ENCODE measurements at regions not wholly inside any gene's neighbourhood (a gene's known extent, or its start where the extent isn't known, plus 50 kb on each side); places are given as distances from the start of the nearest gene placed in this dataset.

DNA sequence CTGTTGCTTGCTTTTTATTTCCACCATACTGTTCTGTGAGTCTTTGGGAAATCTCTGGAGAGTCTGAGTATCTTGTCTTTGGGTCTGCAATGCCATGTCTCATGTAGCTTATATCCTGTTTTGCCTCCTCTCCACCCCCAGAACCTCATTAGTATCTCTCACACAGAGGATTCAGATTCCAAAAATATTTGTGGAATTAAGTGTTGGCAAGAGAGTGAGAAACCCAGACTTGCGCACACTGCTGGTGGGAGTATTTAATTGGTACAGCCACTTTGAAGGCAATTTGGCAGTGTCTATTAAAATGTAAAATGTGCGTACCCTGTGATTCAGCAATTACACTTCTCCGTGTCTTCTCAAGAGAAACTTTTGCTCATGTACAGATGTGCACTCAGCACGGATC is 68.6 kb downstream of the ZNF621 start:
- DNase-seq, result no peak

GRCh38 chr3:40597441-40597840 is 72.7 kb downstream of the ZNF621 start:
- no peak for DNase-seq

DNA sequence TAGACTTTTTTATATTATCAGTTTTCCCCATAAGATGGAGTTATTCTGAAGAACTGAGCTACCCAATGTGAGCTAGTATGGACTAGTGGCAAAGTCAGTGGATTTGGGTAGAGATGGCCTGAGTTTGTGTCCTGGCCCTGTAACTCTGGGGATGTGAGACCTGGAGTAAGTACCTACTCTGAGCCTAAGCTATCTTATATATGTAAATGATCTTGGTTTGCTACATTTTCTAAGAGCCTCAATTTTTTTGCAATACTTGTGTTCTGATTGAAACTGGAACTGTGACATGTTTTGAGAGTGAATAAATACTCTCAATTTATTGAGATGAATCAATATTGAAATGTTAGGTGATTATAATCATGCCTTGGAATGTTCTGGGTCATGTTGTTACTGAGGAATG is 73.6 kb downstream of the ZNF621 start:
- DNase-seq, result no peak

DNA sequence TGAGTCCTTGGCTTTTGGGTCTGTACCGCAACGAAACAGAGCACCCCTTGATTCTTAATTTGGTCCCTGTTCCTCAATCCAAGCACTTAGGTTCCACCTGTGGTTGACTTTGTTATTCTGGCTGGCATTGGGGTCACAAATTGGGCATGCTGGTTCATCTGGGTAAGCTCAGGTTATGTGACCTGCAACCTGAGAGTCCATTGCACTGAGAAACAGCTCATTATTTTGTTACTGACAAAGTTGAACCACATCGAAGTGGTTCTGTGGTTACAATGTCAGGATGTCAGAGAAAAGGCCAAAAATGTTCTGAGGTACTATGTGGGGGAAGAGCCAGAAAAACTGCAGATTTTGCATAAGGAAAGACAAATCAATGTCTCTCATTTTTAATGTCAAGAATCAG is 74.2 kb downstream of the ZNF621 start:
- no peak for DNase-seq

- DNase-seq, result no peak
Measured at GRCh38 chr3:40602778-40603385, 78.1 kb downstream of the ZNF621 start.

- DNase-seq, result no peak
Measured at GRCh38 chr3:40605960-40606359, 81.2 kb downstream of the ZNF621 start.

DNA sequence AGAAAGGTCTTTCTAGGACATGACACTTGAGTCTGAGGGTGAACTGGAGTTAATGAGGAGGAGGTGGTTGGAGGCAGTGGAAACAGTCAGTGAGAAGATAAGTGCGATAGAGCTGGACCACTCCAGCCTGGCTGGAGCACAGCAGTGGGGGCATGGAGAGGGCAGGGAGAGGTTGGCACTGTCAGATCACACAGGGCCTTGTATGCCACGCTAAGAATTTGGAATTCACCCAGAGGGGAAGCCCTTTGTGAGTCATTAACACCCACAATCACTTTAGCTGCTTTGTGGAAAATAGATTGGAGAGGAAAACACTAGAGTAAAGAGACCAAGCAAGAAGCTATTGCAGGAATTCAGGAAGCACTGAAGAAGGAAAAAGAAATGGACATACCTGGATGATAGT is 83.3 kb downstream of the ZNF621 start:
- DNase-seq, result no peak

GRCh38 chr3:40613306-40613705 is 88.5 kb downstream of the ZNF621 start:
- DNase-seq, result no peak

DNA sequence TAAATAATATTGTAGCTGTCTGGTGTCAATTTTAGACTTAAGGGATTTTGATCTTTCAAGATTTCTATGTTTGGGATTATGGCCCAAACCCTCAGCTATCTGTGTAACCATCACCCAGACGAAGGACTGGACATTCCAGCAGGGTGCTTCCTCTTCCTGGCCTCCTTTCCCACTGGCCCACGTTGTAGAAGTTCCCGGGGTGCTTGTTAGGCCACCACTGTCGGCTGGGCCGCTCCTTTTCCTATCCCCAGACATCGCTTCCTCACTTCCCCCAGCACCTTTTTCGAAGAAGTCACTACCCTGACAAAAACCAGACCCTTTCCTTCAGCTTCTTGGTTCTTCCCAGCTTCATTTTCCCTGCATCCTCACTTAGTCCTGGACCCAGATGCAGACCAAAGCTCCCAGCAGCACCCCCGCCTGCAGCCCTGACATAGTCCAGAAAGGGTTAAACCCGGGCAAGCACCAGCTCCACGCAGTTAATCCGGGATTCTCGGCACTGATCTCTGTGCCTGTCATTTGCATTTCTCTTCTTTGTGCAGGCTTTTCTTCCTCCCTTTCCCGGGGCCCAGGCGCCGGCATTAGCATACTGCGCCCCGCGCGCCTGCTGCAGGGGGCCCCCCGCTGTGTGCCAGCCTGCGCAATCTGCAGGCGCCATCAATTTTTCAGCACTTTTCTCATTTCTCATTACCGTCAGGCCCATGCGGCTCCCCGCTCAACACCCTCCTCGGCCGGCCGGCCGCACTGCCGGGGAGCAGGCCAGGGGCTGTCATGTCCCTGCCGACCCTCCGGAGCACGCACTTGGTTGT is 90.6 kb downstream of the ZNF621 start:
- no peak for DNase-seq

GRCh38 chr3:40615918-40616819 is 91.4 kb downstream of the ZNF621 start:
- DNase-seq, result no peak

DNA sequence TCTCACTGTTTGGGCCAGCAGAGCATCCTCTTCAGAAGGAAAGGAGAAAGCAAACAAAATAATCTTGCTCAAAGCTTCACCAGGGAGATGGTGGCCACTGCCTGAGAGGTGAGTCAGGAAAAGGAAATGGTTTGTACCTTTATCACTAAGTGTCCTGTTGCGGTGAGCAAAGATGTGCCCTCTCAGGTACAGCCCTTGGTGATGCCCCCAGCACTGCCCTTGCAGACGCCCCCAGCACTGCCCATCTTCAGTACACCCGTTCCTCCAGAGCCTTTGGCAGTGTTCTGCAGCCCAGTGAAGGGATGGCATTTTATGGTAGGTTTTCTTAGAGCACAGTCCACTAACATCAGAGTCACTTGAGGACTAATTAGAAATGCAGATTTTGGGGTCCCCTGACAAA is 92.3 kb downstream of the ZNF621 start:
- no peak for DNase-seq

DNA sequence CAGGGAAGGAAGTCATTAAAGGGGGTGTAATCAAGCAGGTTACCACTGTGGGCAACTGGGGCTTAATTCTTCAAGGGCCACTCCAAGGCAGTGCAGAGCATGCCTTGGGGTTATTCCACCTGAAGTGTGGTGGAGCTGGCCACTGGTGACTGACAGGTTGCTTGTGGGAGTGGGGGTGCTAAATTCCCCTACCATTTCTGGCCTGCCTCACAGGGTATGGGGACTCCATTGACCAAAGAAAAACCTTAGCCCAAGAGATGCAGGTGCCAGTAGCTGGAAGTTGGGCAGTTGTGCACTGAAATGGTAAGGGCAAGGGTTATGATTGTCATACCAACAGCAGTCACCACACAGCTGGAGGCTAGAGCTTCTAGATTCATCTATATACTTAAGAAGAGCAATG is 93.4 kb downstream of the ZNF621 start:
- no peak for DNase-seq

DNA sequence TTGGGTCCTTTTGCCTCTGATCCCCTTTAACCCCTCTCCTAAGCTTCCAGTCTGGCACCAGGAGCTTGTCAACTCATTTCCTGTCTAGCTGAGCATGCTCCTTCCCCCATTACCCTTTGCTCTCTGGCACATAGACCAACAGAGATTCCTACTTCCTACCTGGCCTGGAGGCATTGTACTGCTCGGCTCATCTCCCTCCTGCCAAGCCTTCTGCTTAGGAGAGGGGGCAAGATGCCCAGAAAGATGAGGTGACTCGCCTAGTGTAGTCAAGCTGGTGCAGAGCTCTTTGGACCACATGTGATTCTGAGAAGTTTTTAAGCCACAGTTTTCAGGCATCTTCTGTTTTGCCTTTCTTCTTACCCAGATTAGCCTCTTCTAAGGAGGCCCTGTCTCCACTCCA is 95.4 kb downstream of the ZNF621 start:
- no peak for DNase-seq

DNA sequence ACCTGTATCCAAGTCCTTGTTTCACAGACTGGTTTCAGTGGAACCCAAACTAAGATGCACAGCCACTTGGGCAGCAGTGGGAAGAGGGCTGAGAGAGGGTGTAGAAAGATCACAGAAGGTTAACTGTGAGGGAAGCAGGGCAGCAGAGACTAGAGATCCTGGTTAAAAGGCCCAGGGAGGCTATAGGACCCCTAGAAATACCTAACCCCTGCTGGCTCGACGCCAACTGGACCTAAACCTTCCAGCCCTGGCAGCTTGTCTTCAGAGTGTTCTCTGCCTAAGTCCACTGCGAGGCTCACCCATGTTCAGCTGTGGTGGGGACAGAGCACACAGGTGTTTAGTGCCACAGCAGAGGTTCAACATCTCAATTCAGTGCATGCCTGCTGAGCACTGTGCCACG is 96.5 kb downstream of the ZNF621 start:
- no peak for DNase-seq

DNA sequence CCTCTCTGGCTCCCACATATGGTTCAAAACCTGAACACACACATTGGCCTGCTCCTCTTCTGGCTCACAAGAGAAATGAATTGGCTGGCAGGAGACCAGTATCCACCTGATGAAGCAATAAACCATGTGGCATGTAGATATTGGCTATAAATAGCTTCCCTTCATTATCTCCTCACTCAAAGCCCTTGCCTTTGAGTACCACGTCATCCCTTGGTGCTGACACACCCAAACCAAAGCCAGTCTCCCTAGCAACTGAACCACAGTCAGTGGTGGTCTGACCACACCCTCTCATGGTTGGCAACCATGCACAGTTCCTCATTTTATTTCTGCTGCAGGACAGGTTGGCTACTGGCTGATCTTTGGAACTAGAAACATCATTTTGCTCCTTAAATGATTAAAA is 98.8 kb downstream of the ZNF621 start:
- peak in 1 of 2 donors; percentile 4 for DNase-seq

GRCh38 chr3:40624189-40624769 is 99.5 kb downstream of the ZNF621 start:
- no peak for DNase-seq

DNA sequence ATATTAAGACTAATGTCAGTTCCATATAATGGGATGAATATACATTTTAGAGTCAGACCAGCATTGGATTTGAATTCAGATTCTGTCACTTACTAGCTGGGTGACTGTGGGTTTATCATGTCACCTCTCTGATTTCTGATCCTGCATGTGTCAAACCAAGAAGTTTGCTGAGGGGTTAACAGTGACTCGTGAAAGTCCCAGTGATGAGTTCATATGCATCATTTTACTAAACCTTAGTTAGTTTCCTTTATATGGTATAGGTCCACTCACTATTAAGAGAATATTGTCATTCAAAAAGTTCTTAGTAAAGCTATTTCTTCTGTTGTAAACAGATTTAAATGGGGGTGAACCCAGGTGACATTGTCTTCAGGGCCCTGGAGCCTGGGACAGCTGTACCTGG is 102.3 kb downstream of the ZNF621 start:
- no peak for DNase-seq

GRCh38 chr3:40628984-40629383 is 104.2 kb downstream of the ZNF621 start:
- no peak for DNase-seq

DNA sequence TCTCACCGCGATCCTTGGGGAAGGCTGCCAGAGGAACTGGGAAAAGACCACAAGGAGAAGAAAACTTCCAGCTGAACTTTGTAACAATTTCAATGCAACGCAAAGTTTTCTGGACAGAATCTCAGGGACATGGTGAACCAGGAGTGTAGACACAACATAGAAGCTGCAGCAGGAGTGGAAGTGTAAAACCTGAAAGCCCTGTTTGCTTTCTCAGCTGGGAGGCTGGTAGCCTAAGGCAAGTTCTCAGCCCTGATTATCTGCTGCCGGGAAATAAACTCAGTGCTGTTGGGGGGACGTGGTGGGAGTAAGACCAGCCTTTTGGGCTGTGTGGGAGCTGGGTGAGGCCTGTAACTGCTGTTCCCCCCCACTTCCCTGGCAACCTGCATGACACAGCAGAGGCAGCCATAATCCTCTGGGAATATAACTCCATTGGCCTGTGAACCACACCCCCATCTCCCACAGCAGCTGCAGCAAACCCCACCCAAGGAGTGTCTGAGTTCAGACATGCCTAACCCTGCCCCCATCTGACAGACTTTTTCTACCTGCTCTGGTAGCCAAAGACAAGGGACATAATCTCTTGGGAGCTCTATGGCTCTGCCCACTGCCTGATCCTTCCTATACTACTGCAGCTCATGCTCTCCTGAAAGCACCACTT is 106.7 kb downstream of the ZNF621 start:
- no peak for DNase-seq

DNA sequence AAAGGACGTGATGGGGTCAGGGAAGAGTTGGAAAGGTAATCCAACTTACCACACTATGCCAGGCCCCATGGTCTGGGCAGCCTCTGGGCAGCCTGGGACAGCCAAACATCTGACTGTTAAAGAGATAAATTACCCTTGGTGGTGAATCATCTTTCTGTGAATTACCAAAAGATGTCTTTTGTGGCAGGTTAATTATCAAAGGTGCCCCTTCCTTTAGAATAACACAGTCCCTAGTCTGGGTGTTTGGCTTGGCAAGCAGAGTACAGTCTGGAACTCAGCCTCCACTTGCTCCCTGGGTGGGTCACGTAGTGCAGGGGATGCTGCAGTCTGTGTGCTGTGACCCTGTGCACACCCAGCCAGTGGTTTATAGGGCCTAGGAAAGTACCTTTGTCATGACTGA is 113.1 kb downstream of the ZNF621 start:
- no peak for DNase-seq

- no peak for DNase-seq
Measured at GRCh38 chr3:40639006-40639405, 114.2 kb downstream of the ZNF621 start.

DNA sequence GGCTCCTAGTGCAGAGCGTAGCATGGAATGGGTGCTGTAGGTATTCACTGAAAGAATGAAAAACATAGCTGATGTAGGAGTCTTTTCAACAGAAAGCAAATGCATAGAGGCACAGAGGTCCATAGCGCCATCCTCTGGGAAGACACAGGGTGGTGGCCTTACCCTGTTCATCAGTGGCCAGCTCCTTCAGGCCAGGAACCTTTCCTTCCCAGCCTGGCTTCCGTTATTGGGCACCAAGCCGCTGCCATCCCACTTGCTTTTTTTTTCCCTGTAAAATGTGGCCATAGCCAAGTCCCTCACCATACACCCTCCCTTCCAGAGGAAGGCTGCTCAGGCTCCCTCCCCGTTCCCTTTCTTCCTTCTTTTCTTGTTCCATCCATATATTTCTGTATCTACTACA is 118.1 kb downstream of the ZNF621 start:
- DNase-seq, result no peak

GRCh38 chr3:40645883-40646282 is 121.1 kb downstream of the ZNF621 start:
- DNase-seq, result no peak

All from stimulated activated CD4-positive, alpha-beta T cell treated with anti-CD3 and anti-CD28 coated beads, Interleukin-2, amount 100 ng/mL, for 24 hours (primary cell).